ENCODE measurements at regions not wholly inside any gene's neighbourhood (a gene's known extent, or its start where the extent isn't known, plus 50 kb on each side); places are given as distances from the start of the nearest gene placed in this dataset.

DNA sequence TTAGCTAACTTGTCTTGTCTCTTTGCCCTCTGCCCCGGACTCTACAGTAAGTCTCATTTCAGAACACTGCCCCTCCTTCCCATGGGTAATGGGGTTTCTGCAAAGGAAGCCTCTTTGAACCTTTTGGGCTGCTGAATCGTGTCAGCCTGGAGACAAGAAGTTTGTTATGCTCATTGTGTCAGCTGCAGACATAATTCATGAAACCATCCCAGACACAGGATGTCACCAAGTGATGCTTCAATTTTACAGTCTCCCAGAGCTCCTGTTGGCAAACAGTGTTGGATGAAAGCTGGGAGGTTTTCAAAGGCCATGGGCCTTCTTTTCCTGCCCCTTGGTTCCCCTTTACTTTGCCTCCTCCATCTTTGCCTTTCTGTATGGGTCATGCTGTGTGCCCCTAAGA is 223.1 kb upstream of the TAPT1 start:
- TF ChIP-seq POLR2AphosphoS5 (IDR thresholded peaks at IDR 0.05; ENCODE audit: low read depth, low read length) (no peak), POLR2A (IDR thresholded peaks at IDR 0.05; ENCODE audit: low read depth, low read length) (no peak)
